Suprapubic skin (tissue), 4 donors: ENCODE measurements at regions not wholly inside any gene's neighbourhood (a gene's known extent, or its start where the extent isn't known, plus 50 kb on each side); places are given as distances from the start of the nearest gene placed in this dataset.

ENCODE experiments used
- POLR2A ChIP-seq, 2 donors: fragments of 450-650 bp; IDR thresholded peaks; one replicate each; pipeline ENCODE4 v1.6.1; 2017; ENCODE audit warnings: antibody characterized with exemption in 2 of 2, mild to moderate bottlenecking in 2 of 2, moderate library complexity in 2 of 2
- POLR2AphosphoS5 ChIP-seq, 3 donors: sonication (generic); formaldehyde crosslinking; IDR thresholded peaks; one replicate each; pipeline ENCODE4 v1.6.1; 2017; ENCODE audit warnings: antibody characterized with exemption in 3 of 3
- TF ChIP-seq, protein P1 (sequence below), 2 donors: fragments of 200-600 bp in 1 of 2; fragments of 450-650 bp in 1 of 2; sonication (generic) in 1 of 2; IDR thresholded peaks; one replicate each; pipeline ENCODE4 v1.5.1; 2016 to 2019; ENCODE audit warnings: antibody characterized with exemption in 2 of 2, mild to moderate bottlenecking in 1 of 2, moderate library complexity in 1 of 2

DNA sequence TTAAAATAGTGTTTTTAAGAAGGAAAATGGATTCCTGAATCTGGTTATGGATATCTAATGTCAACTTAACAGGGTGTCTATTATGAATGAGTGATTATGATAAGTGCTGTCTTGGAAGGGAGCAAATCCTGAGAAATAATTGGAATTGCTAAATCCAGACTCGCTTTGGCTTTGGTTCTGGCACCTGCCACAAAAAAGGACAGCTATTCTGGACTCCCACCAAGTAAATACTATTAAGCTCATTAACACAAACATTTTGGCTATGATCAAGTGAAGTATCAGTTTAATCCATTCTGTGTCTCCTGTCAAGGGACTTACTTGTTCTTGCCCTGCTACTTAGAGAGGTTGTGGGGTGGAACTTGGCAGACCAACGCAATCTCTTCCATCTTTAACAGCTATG, 403.7 kb downstream of the CENPC start:
- TF ChIP-seq POLR2AphosphoS5 (IDR thresholded peaks at IDR 0.05) (no peak), POLR2A (IDR thresholded peaks at IDR 0.05) (no peak)
- TF ChIP-seq, protein P1, sequence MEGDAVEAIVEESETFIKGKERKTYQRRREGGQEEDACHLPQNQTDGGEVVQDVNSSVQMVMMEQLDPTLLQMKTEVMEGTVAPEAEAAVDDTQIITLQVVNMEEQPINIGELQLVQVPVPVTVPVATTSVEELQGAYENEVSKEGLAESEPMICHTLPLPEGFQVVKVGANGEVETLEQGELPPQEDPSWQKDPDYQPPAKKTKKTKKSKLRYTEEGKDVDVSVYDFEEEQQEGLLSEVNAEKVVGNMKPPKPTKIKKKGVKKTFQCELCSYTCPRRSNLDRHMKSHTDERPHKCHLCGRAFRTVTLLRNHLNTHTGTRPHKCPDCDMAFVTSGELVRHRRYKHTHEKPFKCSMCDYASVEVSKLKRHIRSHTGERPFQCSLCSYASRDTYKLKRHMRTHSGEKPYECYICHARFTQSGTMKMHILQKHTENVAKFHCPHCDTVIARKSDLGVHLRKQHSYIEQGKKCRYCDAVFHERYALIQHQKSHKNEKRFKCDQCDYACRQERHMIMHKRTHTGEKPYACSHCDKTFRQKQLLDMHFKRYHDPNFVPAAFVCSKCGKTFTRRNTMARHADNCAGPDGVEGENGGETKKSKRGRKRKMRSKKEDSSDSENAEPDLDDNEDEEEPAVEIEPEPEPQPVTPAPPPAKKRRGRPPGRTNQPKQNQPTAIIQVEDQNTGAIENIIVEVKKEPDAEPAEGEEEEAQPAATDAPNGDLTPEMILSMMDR (IDR thresholded peaks at IDR 0.05), result no peak
